AG04449 (cell line): ENCODE measurements at regions not wholly inside any gene's neighbourhood (a gene's known extent, or its start where the extent isn't known, plus 50 kb on each side); places are given as distances from the start of the nearest gene placed in this dataset.
"Not testable (repeated sequence)": the region's sequence is repeated elsewhere in the genome, so short reads cannot be mapped to it uniquely, and the experiment has no call there.

Experiments used
- CTCF ChIA-PET: fragments of 350-600 bp; formaldehyde crosslinking; extraction: SDS; loops from one replicate; lab custom pipeline; 2021; ENCODE audit warnings: antibody characterized with exemption; lab: Yijun Ruan, JAX
- POLR2A ChIA-PET: fragments of 400-600, 350-600 bp; formaldehyde crosslinking; extraction: SDS; loops from one replicate; lab custom pipeline; 2020; ENCODE audit warnings: antibody characterized with exemption, inconsistent platforms; lab: Yijun Ruan, JAX
- DNase-seq: peaks from one replicate; pipeline ENCODE4 v3.0.0-alpha.2; 2010; ENCODE audit warnings: low read depth, low spot score
- H3K4me3 ChIP-seq: 2 replicates; pipeline ENCODE4 v1.5.1; 2011; ENCODE audit warnings: low read depth, mild to moderate bottlenecking, control low read depth, low read length
- CTCF ChIP-seq: IDR thresholded peaks from one replicate; pipeline ENCODE4 v1.5.1; 2011; ENCODE audit warnings: mild to moderate bottlenecking, moderate library complexity, low read length, control low read depth, inconsistent platforms; ENCODE audit not compliant: insufficient read depth; ENCODE audit errors: missing control alignments

GRCh38 chr3:161940621-161940965 is 444.0 kb downstream of the OTOL1 start:
- H3K4me3 ChIP-seq, result no peak overlapping the region
- no peak for TF ChIP-seq CTCF
- DNase-seq, result no peak
- POLR2A ChIA-PET, result no interaction called here
- CTCF ChIA-PET, result no interaction called here

GRCh38 chr3:161941891-161942290 is 445.3 kb downstream of the OTOL1 start:
- no peak for TF ChIP-seq CTCF
- H3K4me3 ChIP-seq, result no peak overlapping the region
- CTCF ChIA-PET, result no interaction called here
- POLR2A ChIA-PET, result no interaction called here
- no peak for DNase-seq

- CTCF ChIA-PET, H3K4me3 ChIP-seq, DNase-seq, POLR2A ChIA-PET: not testable (repeated sequence)
Measured at GRCh38 chr3:161943801-161944345, 447.3 kb downstream of the OTOL1 start.

GRCh38 chr3:161946443-161946960 is 449.9 kb downstream of the OTOL1 start:
- ChIA-PET CTCF (no interaction called here), POLR2A (no interaction called here)
- no peak for DNase-seq
- no peak for TF ChIP-seq CTCF
- H3K4me3 ChIP-seq, result no peak overlapping the region

GRCh38 chr3:161950318-161950868 is 453.8 kb downstream of the OTOL1 start:
- H3K4me3 ChIP-seq, result no peak overlapping the region
- no peak for TF ChIP-seq CTCF
- CTCF ChIA-PET, result no interaction called here
- POLR2A ChIA-PET, result no interaction called here
- no peak for DNase-seq

- CTCF ChIA-PET, result interaction anchor here (1.6 kb wide), 1 partner anchor 17 kb away, joined by 3 read pairs; no protein-coding TSS in a partner anchor
- no peak overlapping the region for H3K4me3 ChIP-seq
- POLR2A ChIA-PET, result no interaction called here
- peak; percentile 16 for DNase-seq
- TF ChIP-seq CTCF, result no peak
Measured at GRCh38 chr3:161957467-161957866, 460.9 kb downstream of the OTOL1 start.

GRCh38 chr3:161964857-161965256 is 468.2 kb downstream of the OTOL1 start:
- ChIA-PET CTCF (no interaction called here), POLR2A (no interaction called here)
- no peak for TF ChIP-seq CTCF
- no peak overlapping the region for H3K4me3 ChIP-seq
- no peak for DNase-seq
